ENCODE measurements at regions not wholly inside any gene's neighbourhood (a gene's known extent, or its start where the extent isn't known, plus 50 kb on each side); places are given as distances from the start of the nearest gene placed in this dataset.

GRCh38 chr2:192315543-192315942 lies 120.8 kb upstream of the TMEFF2 start:
- 100% methylated on average over 3 of the region's 3 CpGs for WGBS
- DNase-seq (ENCODE audit: low spot score in 2 of 2) = no peak
- no peaks in the 10 kb centered on the region for H3K36me3 ChIP-seq
- no peaks in the 10 kb centered on the region for H3K4me1 ChIP-seq
- H3K27ac ChIP-seq = no peak overlapping the region
- no peaks in the 10 kb centered on the region for H3K9me3 ChIP-seq
- no peaks in the 10 kb centered on the region for H3K27me3 ChIP-seq
- TF ChIP-seq POLR2A (IDR thresholded peaks at IDR 0.05) (no peak), EP300 (IDR thresholded peaks at IDR 0.05) (no peak), POLR2AphosphoS5 (IDR thresholded peaks at IDR 0.05) (no peak)
- TF ChIP-seq, protein P1, sequence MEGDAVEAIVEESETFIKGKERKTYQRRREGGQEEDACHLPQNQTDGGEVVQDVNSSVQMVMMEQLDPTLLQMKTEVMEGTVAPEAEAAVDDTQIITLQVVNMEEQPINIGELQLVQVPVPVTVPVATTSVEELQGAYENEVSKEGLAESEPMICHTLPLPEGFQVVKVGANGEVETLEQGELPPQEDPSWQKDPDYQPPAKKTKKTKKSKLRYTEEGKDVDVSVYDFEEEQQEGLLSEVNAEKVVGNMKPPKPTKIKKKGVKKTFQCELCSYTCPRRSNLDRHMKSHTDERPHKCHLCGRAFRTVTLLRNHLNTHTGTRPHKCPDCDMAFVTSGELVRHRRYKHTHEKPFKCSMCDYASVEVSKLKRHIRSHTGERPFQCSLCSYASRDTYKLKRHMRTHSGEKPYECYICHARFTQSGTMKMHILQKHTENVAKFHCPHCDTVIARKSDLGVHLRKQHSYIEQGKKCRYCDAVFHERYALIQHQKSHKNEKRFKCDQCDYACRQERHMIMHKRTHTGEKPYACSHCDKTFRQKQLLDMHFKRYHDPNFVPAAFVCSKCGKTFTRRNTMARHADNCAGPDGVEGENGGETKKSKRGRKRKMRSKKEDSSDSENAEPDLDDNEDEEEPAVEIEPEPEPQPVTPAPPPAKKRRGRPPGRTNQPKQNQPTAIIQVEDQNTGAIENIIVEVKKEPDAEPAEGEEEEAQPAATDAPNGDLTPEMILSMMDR (IDR thresholded peaks at IDR 0.05) = no peak
- H3K4me3 ChIP-seq = no peak overlapping the region

DNA sequence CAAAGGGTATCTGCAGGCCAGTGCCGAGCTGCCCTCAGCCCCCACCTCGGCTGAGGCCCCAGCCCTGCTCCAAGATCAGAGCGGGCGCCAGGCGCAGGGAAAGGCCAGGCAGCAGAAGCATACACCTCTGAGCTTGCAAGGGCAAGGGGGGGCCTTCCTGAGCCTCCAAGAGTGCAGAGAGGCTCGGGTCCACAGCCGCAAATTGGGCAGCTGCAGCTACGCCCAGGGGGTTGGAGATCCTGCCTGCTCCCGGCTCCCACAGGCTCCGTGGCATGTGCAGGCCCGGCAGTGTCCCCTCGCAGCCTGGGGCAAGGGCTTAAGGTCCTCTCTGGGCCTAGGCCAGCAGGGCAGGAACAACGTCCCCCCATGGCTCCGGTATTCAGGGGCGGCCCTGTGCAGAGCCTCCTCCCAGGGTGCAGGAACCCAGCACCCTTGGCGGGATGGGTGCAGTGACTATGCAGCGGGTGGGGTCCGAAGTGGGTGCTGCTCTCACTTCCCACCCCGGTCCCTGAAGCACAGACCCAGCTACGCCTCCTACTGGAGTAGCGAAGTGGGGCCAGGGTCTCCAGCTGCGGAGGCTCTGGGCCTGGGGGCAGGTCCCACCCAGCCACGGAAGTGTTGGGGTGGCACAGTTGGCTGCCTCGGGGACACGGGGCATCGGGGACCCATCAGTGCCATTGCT lies 120.2 kb upstream of the TMEFF2 start:
- Histone ChIP-seq H3K27me3 (no peaks in the 10 kb centered on the region), H3K27ac (no peak overlapping the region), H3K4me1 (no peaks in the 10 kb centered on the region), H3K4me3 (no peak overlapping the region), H3K36me3 (no peaks in the 10 kb centered on the region), H3K9me3 (no peaks in the 10 kb centered on the region)
- TF ChIP-seq, protein P1 (IDR thresholded peaks at IDR 0.05) = no peak
- TF ChIP-seq POLR2A (IDR thresholded peaks at IDR 0.05) (no peak), POLR2AphosphoS5 (IDR thresholded peaks at IDR 0.05) (no peak), EP300 (IDR thresholded peaks at IDR 0.05) (no peak)
- no peak for DNase-seq (ENCODE audit: low spot score in 2 of 2)
- 89% methylated on average over 10 of the region's 26 CpGs for WGBS

DNA sequence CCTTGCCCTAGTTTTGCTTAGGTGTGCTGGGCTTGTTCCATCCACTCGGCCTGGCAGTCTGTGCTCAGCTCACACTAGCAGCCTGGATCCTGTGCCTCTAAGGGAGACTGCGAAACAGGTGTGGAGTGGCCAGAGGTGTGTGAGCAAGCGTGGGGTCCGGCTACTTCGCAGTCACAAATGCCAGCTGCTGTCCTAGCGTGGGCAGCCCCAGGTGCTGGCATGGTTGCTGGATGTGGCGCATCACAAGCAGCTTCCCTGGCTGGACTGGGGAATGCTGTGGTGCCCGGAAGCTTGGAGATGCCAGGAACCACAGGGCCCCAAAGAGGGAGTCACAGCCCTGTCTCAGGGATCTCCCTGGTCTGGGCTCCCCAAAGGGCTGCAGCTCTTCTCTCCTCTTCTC lies 119.0 kb upstream of the TMEFF2 start:
- Histone ChIP-seq H3K4me3 (no peak overlapping the region), H3K4me1 (no peaks in the 10 kb centered on the region), H3K9me3 (no peaks in the 10 kb centered on the region), H3K27ac (no peak overlapping the region), H3K36me3 (no peaks in the 10 kb centered on the region), H3K27me3 (no peaks in the 10 kb centered on the region)
- TF ChIP-seq, protein P1 (IDR thresholded peaks at IDR 0.05) = no peak
- TF ChIP-seq EP300 (IDR thresholded peaks at IDR 0.05) = no peak
- no peak for TF ChIP-seq POLR2AphosphoS5 (IDR thresholded peaks at IDR 0.05)
- TF ChIP-seq POLR2A (IDR thresholded peaks at IDR 0.05) = no peak
- 90% methylated on average over 3 of the region's 8 CpGs for WGBS
- DNase-seq (ENCODE audit: low spot score in 2 of 2) = no peak

- no peaks in the 10 kb centered on the region for H3K4me1 ChIP-seq
- WGBS = 78% methylated on average over 2 of the region's 2 CpGs
Observed at GRCh38 chr2:192311701-192312460, 117.1 kb upstream of the TMEFF2 start.

DNA sequence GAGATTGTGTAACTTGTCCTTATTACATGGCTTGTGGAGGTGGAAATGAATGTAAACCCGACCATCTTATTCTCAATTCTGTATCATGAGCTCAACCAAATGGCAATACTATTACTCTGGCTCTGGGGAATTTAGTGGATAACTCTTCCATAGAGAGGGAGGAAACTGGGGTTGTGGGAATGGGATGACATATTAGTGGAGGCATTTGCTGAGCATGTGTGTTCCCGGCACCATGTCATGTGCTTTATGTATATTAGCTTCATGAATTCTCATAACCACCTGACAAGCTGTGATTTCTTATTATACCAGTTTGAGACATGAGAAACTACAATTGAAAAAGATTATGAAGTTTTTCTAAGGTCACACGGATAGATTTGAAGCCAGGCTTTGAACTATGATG lies 112.8 kb upstream of the TMEFF2 start:
- Histone ChIP-seq H3K9me3 (no peaks in the 10 kb centered on the region), H3K4me1 (no peaks in the 10 kb centered on the region), H3K36me3 (no peaks in the 10 kb centered on the region), H3K27me3 (no peaks in the 10 kb centered on the region), H3K27ac (no peak overlapping the region), H3K4me3 (no peak overlapping the region)
- 65% methylated on average over 3 of the region's 3 CpGs for WGBS
- no peak for DNase-seq (ENCODE audit: low spot score in 2 of 2)
- TF ChIP-seq EP300 (IDR thresholded peaks at IDR 0.05) = no peak
- TF ChIP-seq, protein P1 (IDR thresholded peaks at IDR 0.05) = no peak
- TF ChIP-seq POLR2AphosphoS5 (IDR thresholded peaks at IDR 0.05) = no peak
- no peak for TF ChIP-seq POLR2A (IDR thresholded peaks at IDR 0.05)

More at GRCh38 chr2:192311701-192312460, 117.1 kb upstream of the TMEFF2 start:
- H3K27me3 ChIP-seq = no peaks in the 10 kb centered on the region
- H3K36me3 ChIP-seq = no peaks in the 10 kb centered on the region
- H3K27ac ChIP-seq = no peak overlapping the region
- H3K9me3 ChIP-seq = no peaks in the 10 kb centered on the region
- no peak overlapping the region for H3K4me3 ChIP-seq
- no peak for DNase-seq (ENCODE audit: low spot score in 2 of 2)
- TF ChIP-seq, protein P1 (IDR thresholded peaks at IDR 0.05) = no peak
- no peak for TF ChIP-seq POLR2A (IDR thresholded peaks at IDR 0.05)

Measured in suprapubic skin (tissue), 4 donors.